GM12878 (cell line): ENCODE measurements at regions not wholly inside any gene's neighbourhood (a gene's known extent, or its start where the extent isn't known, plus 50 kb on each side); places are given as distances from the start of the nearest gene placed in this dataset.

Experiments
- CBFB ChIP-seq: IDR thresholded peaks from 2 replicates; pipeline ENCODE4 v1.6.1; 2016; ENCODE audit warnings: antibody characterized with exemption, low read depth
- CREM ChIP-seq: IDR thresholded peaks from 2 replicates; pipeline ENCODE4 v1.6.1; 2014; ENCODE audit warnings: antibody characterized with exemption, low read depth
- EP300 ChIP-seq, 2 experiments: fragments of 150-350 bp in 1 of 2; IDR thresholded peaks; 2 replicates each; pipeline ENCODE4 v1.6.1; 2011 to 2012; ENCODE audit warnings: low read depth in 2 of 2, low read length in 2 of 2, borderline replicate concordance in 1 of 2, improper control_type of control experiment in 1 of 2, inconsistent platforms in 1 of 2; ENCODE audit not compliant: control insufficient read depth in 1 of 2
- MXI1 ChIP-seq: fragments of 150-350 bp; IDR thresholded peaks from 2 replicates; pipeline ENCODE4 v1.6.1; 2011; ENCODE audit warnings: low read depth, mild to moderate bottlenecking, inconsistent platforms, low read length, improper control_type of control experiment
- SIX5 ChIP-seq: IDR thresholded peaks from 2 replicates; pipeline ENCODE4 v1.6.1; 2011; ENCODE audit warnings: mild to moderate bottlenecking, low read depth, low read length, moderate library complexity; ENCODE audit not compliant: severe bottlenecking
- SREBF2 ChIP-seq: IDR thresholded peaks from 2 replicates; pipeline ENCODE4 v1.6.1; 2012; ENCODE audit warnings: mild to moderate bottlenecking, low read length
- TF ChIP-seq, protein P1 (sequence below), 3 experiments: IDR thresholded peaks in 2 of 3; conservative IDR thresholded peaks in 1 of 3; 2 replicates each; pipeline ENCODE4 v1.5.1; 2011; ENCODE audit warnings: low read depth in 3 of 3, low read length in 3 of 3, mild to moderate bottlenecking in 3 of 3, control low read depth in 2 of 3, moderate library complexity in 2 of 3, inconsistent platforms in 1 of 3, mixed read lengths in 1 of 3; ENCODE audit not compliant: control insufficient read depth in 2 of 3, insufficient read depth in 1 of 3; ENCODE audit errors: extremely low read depth in 1 of 3

DNA sequence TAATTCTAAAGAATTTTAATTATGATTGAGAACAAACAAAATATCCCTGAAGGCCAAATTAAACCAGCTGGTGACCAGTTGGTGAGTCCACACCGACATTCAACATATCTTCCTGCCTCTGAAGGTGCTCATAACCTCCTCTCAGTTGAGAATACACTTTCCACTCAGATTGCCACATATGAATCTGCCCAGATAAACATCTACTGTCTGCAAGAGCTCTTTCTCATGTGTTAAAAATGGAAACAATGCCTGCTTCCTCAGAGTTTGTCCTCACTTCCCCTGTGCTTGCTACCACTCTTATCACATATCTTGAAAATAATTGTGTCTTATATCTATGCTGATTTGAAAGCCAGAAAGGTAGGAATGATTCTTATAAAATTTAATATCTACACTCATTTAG is 177.7 kb upstream of the GULP1 start:
- TF ChIP-seq, protein P1, sequence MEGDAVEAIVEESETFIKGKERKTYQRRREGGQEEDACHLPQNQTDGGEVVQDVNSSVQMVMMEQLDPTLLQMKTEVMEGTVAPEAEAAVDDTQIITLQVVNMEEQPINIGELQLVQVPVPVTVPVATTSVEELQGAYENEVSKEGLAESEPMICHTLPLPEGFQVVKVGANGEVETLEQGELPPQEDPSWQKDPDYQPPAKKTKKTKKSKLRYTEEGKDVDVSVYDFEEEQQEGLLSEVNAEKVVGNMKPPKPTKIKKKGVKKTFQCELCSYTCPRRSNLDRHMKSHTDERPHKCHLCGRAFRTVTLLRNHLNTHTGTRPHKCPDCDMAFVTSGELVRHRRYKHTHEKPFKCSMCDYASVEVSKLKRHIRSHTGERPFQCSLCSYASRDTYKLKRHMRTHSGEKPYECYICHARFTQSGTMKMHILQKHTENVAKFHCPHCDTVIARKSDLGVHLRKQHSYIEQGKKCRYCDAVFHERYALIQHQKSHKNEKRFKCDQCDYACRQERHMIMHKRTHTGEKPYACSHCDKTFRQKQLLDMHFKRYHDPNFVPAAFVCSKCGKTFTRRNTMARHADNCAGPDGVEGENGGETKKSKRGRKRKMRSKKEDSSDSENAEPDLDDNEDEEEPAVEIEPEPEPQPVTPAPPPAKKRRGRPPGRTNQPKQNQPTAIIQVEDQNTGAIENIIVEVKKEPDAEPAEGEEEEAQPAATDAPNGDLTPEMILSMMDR (IDR thresholded peaks at IDR 0.05 in 2 of 3, conservative IDR thresholded peaks at IDR 0.05 in 1 of 3; ENCODE audit: control insufficient read depth in 2 of 3, extremely low read depth in 1 of 3, insufficient read depth in 1 of 3, low read depth in 3 of 3, low read length in 3 of 3) = no peak
- TF ChIP-seq SIX5 (no peak), CBFB (no peak), CREM (no peak), EP300 (IDR thresholded peaks at IDR 0.05; ENCODE audit: borderline replicate concordance in 1 of 2, control insufficient read depth in 1 of 2, low read depth in 2 of 2, low read length in 2 of 2) (no peak), MXI1 (no peak), SREBF2 (no peak)
